ENCODE measurements at regions not wholly inside any gene's neighbourhood (a gene's known extent, or its start where the extent isn't known, plus 50 kb on each side); places are given as distances from the start of the nearest gene placed in this dataset. TPM values are rescaled to one million over a fixed set of nuclear protein-coding genes. Genes with fewer than 3 reads are reported as not detected.

DNA sequence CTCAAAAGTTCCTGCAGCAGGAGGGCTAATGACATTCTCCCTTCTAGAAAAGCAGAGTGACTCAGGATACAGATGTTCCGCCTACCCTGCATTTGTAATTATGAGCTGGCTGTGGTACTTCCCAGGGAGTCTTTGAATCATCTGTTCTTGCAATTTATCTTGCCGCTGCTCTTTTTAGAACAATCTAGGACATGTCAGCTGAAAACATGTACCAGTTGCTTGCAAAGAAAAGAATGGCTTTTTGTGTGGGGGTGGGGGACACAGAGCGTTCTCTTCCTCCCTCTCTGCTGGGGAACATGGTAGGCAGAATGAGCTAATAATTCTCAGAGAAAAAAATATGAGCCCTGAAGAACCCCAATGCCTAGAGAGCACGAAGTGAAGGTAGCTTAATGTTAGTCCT lies 51.7 kb upstream of the TUT7 start:
- Mint-ChIP-seq H3K4me1 (no peaks in the 10 kb centered on the region), H3K27me3 (peaks cover 27% of the 10 kb centered on the region), H3K4me3 (no peak overlapping the region), H3K9me3 (ENCODE audit: insufficient read depth) (no peaks in the 10 kb centered on the region), H3K27ac (no peak overlapping the region)
- Histone ChIP-seq H3K27me3 (replicated peaks in 1 of 4; ENCODE audit: control extremely low read depth in 1 of 4, control insufficient read depth in 3 of 4, insufficient read depth in 4 of 4, low read length in 3 of 4) (peaks cover 0 to 10% (median 4%) of the 10 kb centered on the region in 4 experiments), H3K36me3 (replicated peaks in 1 of 2; ENCODE audit: control extremely low read depth in 1 of 2, control insufficient read depth in 1 of 2, extremely low read depth in 1 of 2, insufficient read depth in 2 of 2, low read length in 1 of 2) (no peaks in the 10 kb centered on the region), H3K79me2 (ENCODE audit: control insufficient read depth, insufficient read depth, low read length) (no peaks in the 10 kb centered on the region), H3K4me1 (ENCODE audit: control insufficient read depth in 2 of 2, insufficient read depth in 2 of 2, low read length in 2 of 2) (no peaks in the 10 kb centered on the region), H3K9me3 (ENCODE audit: control extremely low read depth in 1 of 3, control insufficient read depth in 2 of 3, insufficient read depth in 1 of 3, low read length in 2 of 3) (no peaks in the 10 kb centered on the region), H4K20me1 (ENCODE audit: control insufficient read depth, insufficient read depth, low read length, poor library complexity, severe bottlenecking) (no peaks in the 10 kb centered on the region), H3K4me2 (replicated peaks; ENCODE audit: low read depth, low read length, poor library complexity, severe bottlenecking) (no peak overlapping the region), H3K4me3 (ENCODE audit: control extremely low read depth in 1 of 5, extremely low read depth in 1 of 5, insufficient read depth in 1 of 5, low read depth in 2 of 5, low read length in 4 of 5) (no peak overlapping the region), H3K9ac (ENCODE audit: low read length) (no peak overlapping the region), H3K27ac (ENCODE audit: low read length in 2 of 2) (no peak overlapping the region), H2AFZ (ENCODE audit: insufficient read depth, low read depth, low read length, poor library complexity, severe bottlenecking) (no peak overlapping the region)
- ATAC-seq (ENCODE audit: low read depth) (no peak), DNase-seq (no peak)
- ChIA-PET CTCF (interaction anchor here (1.8 kb wide), 1 partner anchor 9 kb away, joined by 16 read pairs; no protein-coding TSS in a partner anchor), POLR2A (no interaction called here)
- no peak for TF ChIP-seq EZH2 (IDR thresholded peaks at IDR 0.05; ENCODE audit: borderline replicate concordance, insufficient read depth, low read depth, low read length, poor library complexity, severe bottlenecking)
- TF ChIP-seq, protein P1, sequence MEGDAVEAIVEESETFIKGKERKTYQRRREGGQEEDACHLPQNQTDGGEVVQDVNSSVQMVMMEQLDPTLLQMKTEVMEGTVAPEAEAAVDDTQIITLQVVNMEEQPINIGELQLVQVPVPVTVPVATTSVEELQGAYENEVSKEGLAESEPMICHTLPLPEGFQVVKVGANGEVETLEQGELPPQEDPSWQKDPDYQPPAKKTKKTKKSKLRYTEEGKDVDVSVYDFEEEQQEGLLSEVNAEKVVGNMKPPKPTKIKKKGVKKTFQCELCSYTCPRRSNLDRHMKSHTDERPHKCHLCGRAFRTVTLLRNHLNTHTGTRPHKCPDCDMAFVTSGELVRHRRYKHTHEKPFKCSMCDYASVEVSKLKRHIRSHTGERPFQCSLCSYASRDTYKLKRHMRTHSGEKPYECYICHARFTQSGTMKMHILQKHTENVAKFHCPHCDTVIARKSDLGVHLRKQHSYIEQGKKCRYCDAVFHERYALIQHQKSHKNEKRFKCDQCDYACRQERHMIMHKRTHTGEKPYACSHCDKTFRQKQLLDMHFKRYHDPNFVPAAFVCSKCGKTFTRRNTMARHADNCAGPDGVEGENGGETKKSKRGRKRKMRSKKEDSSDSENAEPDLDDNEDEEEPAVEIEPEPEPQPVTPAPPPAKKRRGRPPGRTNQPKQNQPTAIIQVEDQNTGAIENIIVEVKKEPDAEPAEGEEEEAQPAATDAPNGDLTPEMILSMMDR (IDR thresholded peaks at IDR 0.05) = no peak
- WGBS (ENCODE audit: insufficient coverage) = 67% methylated on average over 2 of the region's 4 CpGs
- intact Hi-C loops (cut with micrococcal nuclease) = no loop called here

DNA sequence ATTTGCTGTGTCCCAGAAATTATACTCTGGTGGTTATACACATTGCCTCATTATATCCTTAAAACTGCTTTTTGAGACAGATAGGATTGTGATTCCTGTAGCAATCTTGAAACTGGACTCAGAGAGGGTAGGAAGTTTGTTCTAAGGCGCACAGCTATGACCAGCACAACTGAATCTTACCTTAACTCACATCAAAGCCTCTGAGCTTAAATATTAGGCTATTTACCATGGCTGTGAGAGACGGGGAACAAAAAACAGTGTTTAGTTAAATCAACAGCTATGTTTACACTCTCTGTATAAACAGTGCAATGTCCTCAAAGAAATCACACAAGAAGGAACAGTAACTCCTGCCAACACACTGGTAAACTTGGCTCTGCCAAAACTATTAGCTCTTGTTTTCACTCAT lies 50.9 kb upstream of the TUT7 start:
- intact Hi-C loops (cut with micrococcal nuclease) = no loop called here
- TF ChIP-seq, protein P1 (IDR thresholded peaks at IDR 0.05) = no peak
- TF ChIP-seq EZH2 (IDR thresholded peaks at IDR 0.05; ENCODE audit: borderline replicate concordance, insufficient read depth, low read depth, low read length, poor library complexity, severe bottlenecking) = no peak
- H3K9me3 ChIP-seq (ENCODE audit: control extremely low read depth in 1 of 3, control insufficient read depth in 2 of 3, insufficient read depth in 1 of 3, low read length in 2 of 3) = no peaks in the 10 kb centered on the region
- DNase-seq = no peak
- WGBS (ENCODE audit: insufficient coverage) = no CpG with 5 or more reads among the region's 2 CpGs
- H3K27ac ChIP-seq (ENCODE audit: low read length in 2 of 2) = no peak overlapping the region
- CTCF ChIA-PET = interaction anchor here (1.8 kb wide), 1 partner anchor 10 kb away, joined by 16 read pairs; no protein-coding TSS in a partner anchor
- no peaks in the 10 kb centered on the region for H3K4me1 Mint-ChIP-seq
- POLR2A ChIA-PET = no interaction called here
- no peaks in the 10 kb centered on the region for H3K36me3 ChIP-seq (replicated peaks in 1 of 2; ENCODE audit: control extremely low read depth in 1 of 2, control insufficient read depth in 1 of 2, extremely low read depth in 1 of 2, insufficient read depth in 2 of 2, low read length in 1 of 2)
- no peaks in the 10 kb centered on the region for H3K9me3 Mint-ChIP-seq (ENCODE audit: insufficient read depth)
- H4K20me1 ChIP-seq (ENCODE audit: control insufficient read depth, insufficient read depth, low read length, poor library complexity, severe bottlenecking) = no peaks in the 10 kb centered on the region
- no peak overlapping the region for H3K9ac ChIP-seq (ENCODE audit: low read length)
- peaks cover 0 to 10% (median 4%) of the 10 kb centered on the region in 4 experiments for H3K27me3 ChIP-seq (replicated peaks in 1 of 4; ENCODE audit: control extremely low read depth in 1 of 4, control insufficient read depth in 3 of 4, insufficient read depth in 4 of 4, low read length in 3 of 4)
- H3K4me1 ChIP-seq (ENCODE audit: control insufficient read depth in 2 of 2, insufficient read depth in 2 of 2, low read length in 2 of 2) = no peaks in the 10 kb centered on the region
- H2AFZ ChIP-seq (ENCODE audit: insufficient read depth, low read depth, low read length, poor library complexity, severe bottlenecking) = no peak overlapping the region
- no peak for ATAC-seq (ENCODE audit: low read depth)
- H3K27ac Mint-ChIP-seq = no peak overlapping the region
- H3K4me2 ChIP-seq (replicated peaks; ENCODE audit: low read depth, low read length, poor library complexity, severe bottlenecking) = no peak overlapping the region
- H3K4me3 ChIP-seq (ENCODE audit: control extremely low read depth in 1 of 5, extremely low read depth in 1 of 5, insufficient read depth in 1 of 5, low read depth in 2 of 5, low read length in 4 of 5) = no peak overlapping the region
- H3K4me3 Mint-ChIP-seq = no peak overlapping the region
- no peaks in the 10 kb centered on the region for H3K79me2 ChIP-seq (ENCODE audit: control insufficient read depth, insufficient read depth, low read length)
- H3K27me3 Mint-ChIP-seq = peaks cover 25% of the 10 kb centered on the region

Small RNA genes lying in the stretch of these regions (small RNA-seq; reads per million reads assigned to genes)
- gene AL158828.1 (ENCODE audit: insufficient read length, low read depth, low replicate concordance) (not detected), gene RNU2-36P (ENCODE audit: insufficient read length, low read depth, low replicate concordance) (9.7 reads per million, percentile 83 among the genes with 10 or more reads in this experiment)
